ENCODE measurements at regions not wholly inside any gene's neighbourhood (a gene's known extent, or its start where the extent isn't known, plus 50 kb on each side); places are given as distances from the start of the nearest gene placed in this dataset.
"Not testable (repeated sequence)": the region's sequence is repeated elsewhere in the genome, so short reads cannot be mapped to it uniquely, and the experiment has no call there.

- not testable (repeated sequence) for DNase-seq (ENCODE audit: low read depth)
These were observed 462.9 kb upstream of the PCDH20 start for GRCh38 chr13:61878565-61878964.

DNA sequence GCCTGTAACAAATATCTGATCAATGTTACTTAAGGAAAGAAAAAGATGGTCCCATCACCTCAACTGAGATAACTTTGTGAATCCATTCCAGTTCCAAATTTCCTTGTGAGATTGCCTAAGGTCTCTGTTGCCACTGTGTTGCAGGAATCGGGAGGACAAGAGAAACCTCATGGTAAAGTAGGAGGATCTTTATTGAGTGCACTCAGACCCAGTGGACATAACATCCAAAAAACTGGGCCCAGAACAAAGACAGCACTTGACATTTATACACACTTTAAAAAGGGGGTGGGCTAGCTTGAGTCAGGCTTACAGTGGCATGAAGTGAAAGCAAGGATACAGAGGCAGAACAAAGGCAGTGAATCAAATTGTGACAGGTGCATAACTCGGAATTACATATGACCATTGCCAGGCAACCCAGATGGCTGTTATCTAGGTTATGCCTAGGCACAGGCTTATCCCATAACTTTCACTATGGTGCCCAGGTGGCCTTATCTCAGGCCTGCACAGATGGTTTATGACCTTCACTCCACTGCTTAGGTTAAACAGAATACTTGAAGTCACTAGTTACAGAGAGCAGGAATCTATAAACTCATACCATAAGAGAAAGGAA lies 459.4 kb upstream of the PCDH20 start:
- no peak for DNase-seq (ENCODE audit: low read depth)

DNA sequence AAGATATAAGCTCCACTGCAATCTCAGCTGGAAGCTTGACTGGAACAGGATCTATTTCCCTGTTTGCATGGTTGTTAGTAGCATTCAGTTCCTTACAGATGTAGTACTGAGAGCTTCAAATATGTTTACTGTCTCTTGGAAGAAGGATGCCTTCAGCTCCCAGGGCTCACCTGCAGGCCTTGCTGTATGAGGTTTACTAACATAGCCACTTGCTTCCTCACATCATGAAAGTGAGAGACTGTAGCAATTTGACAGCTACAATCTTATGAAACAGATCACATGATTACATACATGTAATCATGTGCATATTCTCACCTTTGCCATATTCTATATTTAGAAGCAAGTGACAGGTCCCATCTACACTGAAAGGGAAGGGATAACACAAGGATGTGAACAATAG lies 458.1 kb upstream of the PCDH20 start:
- DNase-seq (ENCODE audit: low read depth) = no peak

- no peak for DNase-seq (ENCODE audit: low read depth)
These were observed 441.5 kb upstream of the PCDH20 start for GRCh38 chr13:61857198-61857597.

DNA sequence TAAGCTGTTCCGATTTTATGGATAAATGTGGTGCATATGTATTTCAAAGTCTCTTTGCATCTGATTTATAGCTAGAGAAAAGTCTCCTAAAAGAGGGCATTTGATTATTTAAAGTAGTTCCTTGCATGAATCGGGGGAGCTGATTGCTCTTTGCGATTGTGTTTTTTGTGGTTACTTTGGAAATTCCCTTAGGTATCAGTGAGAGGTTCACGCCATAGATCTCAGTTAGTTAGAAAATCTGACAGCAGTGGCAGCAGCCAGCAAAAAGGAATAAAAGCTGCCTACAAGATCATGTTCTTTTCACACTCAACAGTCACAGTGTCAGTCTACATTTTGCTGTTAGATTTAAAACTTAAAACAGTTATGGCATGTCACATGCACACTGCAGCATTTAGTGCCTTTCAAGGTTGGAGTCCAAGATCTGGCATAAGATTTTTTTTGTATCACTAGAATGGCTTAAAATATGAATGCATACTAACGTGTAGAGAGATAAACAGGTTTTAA lies 436.5 kb upstream of the PCDH20 start:
- DNase-seq (ENCODE audit: low read depth) = no peak

DNA sequence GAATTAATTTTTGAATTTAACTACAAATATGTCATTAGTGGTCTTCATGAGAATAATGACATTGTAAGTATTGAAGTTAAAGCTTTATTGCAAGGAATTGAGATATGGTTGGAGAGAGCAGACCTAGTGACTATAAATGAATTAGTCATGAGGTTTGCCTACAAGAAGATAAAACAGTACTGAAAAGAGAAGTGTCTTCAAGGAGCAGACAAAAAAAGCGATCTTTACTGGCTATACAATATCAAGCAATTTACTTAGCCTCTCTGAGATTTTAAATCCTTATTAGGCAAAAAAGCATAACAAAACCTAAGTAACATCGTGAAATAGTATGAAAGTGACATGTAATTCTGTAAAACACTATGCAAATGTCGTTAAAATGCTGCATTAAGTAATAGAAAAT lies 435.1 kb upstream of the PCDH20 start:
- DNase-seq (ENCODE audit: low read depth) = no peak

GRCh38 chr13:61838568-61838967 lies 422.9 kb upstream of the PCDH20 start:
- no peak for DNase-seq (ENCODE audit: low read depth)

DNA sequence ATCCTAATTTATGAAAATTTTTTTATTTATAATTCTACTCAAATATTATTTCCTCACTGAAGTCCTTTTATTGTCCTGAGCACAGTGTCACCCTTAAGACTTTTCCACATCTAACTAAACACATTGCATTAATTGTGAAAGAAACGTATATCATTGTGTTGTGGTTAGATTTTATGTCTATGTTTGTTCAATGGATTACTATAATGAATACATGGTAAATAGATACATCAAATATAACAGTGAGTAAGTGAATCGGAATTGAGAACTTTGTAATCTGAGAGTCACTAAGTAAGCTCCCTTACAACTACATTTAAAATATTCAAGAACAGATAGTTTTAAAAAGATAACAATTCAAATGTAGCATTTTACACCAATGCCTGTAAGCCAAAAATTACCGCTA lies 417.6 kb upstream of the PCDH20 start:
- DNase-seq (ENCODE audit: low read depth) = no peak

GRCh38 chr13:61831026-61831425 lies 415.4 kb upstream of the PCDH20 start:
- no peak for DNase-seq (ENCODE audit: low read depth)

DNA sequence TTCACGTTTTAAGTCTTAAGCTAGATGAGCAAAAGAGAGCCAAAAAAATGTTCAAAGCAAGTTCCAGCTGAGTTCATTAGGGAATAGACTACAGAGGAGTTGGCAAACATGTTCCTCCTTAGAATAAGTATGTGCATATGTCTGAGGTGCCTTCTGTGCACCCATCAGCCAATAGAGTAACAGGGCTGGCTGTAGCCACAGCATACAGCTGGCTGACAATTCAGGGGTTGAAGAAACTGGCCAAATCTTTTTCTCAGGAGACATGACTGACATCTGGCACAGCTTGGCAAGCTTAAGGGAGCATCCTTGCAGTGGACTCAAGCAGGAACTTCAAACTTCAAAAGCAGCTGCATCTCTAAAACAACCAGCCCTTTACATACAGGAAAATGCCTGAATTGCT lies 414.8 kb upstream of the PCDH20 start:
- no peak for DNase-seq (ENCODE audit: low read depth)

GRCh38 chr13:61824168-61824567 lies 408.5 kb upstream of the PCDH20 start:
- DNase-seq (ENCODE audit: low read depth) = no peak

GRCh38 chr13:61812286-61812685 lies 396.6 kb upstream of the PCDH20 start:
- no peak for DNase-seq (ENCODE audit: low read depth)

DNA sequence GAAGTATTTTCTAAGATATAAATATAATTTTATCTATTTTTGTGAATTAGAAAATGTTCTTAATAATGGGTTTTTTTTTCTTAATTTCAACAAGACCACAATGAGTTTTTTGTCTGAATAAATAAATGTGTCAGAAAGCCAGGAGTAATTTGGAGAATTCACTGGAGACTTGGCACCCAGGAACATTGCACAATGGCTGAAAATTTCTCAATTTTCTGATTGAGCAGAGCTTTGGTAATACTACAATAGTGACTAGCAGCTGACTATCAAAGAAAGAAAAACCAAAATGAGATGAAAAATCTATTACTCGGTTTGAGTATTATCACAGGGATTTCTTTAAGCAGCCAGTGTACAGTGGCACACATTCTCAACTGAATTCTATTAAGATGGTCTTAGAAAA lies 394.4 kb upstream of the PCDH20 start:
- DNase-seq (ENCODE audit: low read depth) = no peak

GRCh38 chr13:61797397-61797796 lies 381.7 kb upstream of the PCDH20 start:
- no peak for DNase-seq (ENCODE audit: low read depth)

GRCh38 chr13:61795580-61795979 lies 379.9 kb upstream of the PCDH20 start:
- DNase-seq (ENCODE audit: low read depth) = no peak

GRCh38 chr13:61779456-61779855 lies 363.8 kb upstream of the PCDH20 start:
- DNase-seq (ENCODE audit: low read depth) = no peak

DNA sequence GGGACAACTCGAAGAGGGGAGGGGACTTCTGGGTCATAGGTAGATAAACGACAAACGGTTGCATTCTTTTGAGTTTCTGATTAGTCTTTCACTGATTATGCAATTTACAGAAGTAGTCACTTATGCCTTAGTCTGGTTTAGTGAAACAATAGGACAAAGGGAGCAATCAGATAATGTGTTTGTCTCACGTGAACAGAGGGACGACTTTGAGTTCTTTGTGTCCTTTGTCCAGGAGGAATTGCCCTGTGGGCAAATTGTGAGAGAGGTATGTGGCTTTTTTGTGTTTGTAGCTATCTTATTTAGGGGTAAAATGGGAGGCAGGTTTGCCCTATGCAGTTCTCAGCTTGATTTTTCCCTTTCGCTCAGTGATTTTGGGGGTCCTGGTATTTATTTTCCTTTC lies 362.9 kb upstream of the PCDH20 start:
- no peak for DNase-seq (ENCODE audit: low read depth)

DNA sequence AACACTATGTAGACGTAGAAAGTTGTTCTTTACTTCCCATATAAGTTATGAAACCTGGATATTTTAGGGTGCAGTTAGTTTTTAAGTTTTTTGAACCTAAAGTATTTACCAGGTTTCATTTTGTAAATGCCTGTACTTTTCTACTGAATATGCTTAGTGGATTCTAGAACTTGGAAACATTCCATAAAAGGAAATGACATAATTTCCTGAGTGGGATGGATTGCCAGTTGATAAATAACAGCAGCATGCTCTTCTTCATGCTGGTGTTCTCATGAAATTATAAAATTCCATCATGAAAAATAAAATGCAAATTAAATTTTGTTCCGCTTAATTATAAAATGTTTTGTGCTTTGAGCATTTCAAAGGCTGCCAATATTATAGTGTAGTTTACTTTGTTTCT lies 362.2 kb upstream of the PCDH20 start:
- no peak for DNase-seq (ENCODE audit: low read depth)

- no peak for DNase-seq (ENCODE audit: low read depth)
These were observed 361.6 kb upstream of the PCDH20 start for GRCh38 chr13:61777271-61777670.

- no peak for DNase-seq (ENCODE audit: low read depth)
These were observed 359.3 kb upstream of the PCDH20 start for GRCh38 chr13:61774903-61775302.

DNA sequence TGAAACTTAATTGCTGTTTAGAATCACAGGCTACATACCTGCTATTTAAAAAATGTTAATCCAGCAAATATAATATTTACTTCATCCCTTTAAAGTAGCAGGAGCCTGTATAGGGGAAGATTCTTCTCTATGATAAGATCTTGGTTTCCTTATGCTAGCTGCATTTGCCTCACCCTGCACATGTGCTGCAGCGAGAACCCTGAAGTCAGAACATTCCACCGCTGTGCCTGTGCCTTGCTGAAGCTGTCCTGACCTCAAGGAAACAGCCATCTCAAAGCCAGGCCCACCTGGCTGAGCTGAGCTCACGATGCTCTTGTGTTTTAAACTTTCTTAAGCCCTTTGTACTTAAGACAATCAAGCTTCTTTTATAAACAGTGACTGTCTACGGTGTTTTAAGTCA lies 355.0 kb upstream of the PCDH20 start:
- DNase-seq (ENCODE audit: low read depth) = no peak

- no peak for DNase-seq (ENCODE audit: low read depth)
These were observed 352.5 kb upstream of the PCDH20 start for GRCh38 chr13:61768175-61768574.

- DNase-seq (ENCODE audit: low read depth) = no peak
These were observed 351.0 kb upstream of the PCDH20 start for GRCh38 chr13:61766667-61767058.

DNA sequence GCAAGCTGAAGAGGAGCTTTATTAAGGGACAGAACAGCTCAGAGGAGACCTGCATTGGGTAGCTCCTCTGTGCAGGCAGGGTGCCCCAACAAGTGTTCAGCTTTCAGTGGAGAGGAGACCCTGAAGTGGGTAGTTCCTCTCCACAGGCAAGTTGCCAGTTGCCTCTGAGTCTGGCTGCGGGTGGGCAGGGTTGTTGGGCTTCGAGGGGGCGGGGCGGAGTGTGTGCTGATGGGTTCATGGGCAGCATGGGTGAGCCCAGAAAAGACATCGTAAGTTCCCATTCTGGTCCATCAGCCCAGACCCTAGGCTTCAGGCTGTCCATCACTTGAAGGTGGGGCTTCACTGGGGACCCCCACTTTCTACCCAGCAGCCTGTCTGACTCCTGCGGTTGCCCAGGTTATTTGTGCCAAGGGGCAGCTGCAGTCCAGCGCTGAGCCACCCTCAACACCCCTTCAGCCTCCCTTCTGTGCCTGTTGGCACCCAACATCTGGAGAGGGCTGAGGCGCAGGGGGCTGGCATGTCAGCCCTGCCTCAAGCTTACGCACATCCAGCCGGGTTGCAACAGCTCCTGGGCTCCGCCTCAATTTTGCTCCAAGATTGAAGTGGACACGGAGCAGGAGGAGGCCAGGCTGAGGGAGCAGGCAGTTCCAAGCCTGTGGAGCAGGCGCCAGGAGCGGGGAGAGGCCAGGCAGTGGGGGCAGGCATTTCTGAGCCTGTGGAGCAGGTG lies 350.5 kb upstream of the PCDH20 start:
- no peak for DNase-seq (ENCODE audit: low read depth)

All from CMK (cell line).